ENCODE measurements at regions not wholly inside any gene's neighbourhood (a gene's known extent, or its start where the extent isn't known, plus 50 kb on each side); places are given as distances from the start of the nearest gene placed in this dataset.

DNA sequence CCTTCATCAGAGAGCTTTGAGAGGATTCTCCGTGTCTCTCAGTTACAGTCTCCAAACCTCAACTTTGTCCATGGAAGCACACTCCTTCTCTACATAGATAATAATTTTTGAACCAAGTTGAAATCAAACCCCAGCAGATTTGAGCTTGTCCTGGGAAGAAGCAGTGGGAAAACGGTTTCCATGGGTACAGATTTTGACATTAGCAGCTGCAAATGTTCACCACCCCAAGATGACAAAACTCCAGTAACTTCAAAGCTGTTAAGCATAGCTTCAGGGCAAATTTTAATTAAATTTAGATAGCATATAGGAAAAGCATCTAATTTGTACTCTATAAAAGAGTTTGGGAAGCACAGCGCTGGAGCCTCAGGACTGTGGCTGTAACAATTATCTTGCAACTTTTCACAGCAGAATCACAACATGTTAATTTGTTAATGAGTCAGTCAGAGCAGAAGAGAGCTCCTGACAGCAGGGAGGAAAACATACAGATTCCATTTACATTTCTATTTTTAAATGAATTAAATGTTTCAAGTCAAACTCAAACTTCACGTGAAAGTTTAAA lies 240.7 kb downstream of the BMP7 start:
- no peak for TF ChIP-seq POLR2A (IDR thresholded peaks at IDR 0.05; ENCODE audit: low read depth, low read length)
- no peak for TF ChIP-seq TAF1 (IDR thresholded peaks at IDR 0.05; ENCODE audit: borderline replicate concordance, low read depth, low read length)
- TF ChIP-seq POLR2AphosphoS5 (IDR thresholded peaks at IDR 0.05; ENCODE audit: low read depth, low read length), result no peak
